ENCODE measurements at regions not wholly inside any gene's neighbourhood (a gene's known extent, or its start where the extent isn't known, plus 50 kb on each side); places are given as distances from the start of the nearest gene placed in this dataset.

- DNase-seq (ENCODE audit: low spot score): no peak
- no peak for TF ChIP-seq CTCF (IDR thresholded peaks at IDR 0.05; ENCODE audit: borderline replicate concordance, control extremely low read depth, extremely low read depth, insufficient read depth, missing control alignments)
- in situ Hi-C loops (cut with MboI; ENCODE audit: low sequenced_read_pairs, unreplicated experiment): no loop called here
These were observed 157.5 kb downstream of the CYP26B1 start for GRCh38 chr2:71990122-71990521.

GRCh38 chr2:71989671-71990070 is 158.0 kb downstream of the CYP26B1 start:
- DNase-seq (ENCODE audit: low spot score): no peak
- in situ Hi-C loops (cut with MboI; ENCODE audit: low sequenced_read_pairs, unreplicated experiment): no loop called here
- TF ChIP-seq CTCF (IDR thresholded peaks at IDR 0.05; ENCODE audit: borderline replicate concordance, control extremely low read depth, extremely low read depth, insufficient read depth, missing control alignments): no peak

GRCh38 chr2:71988170-71988569 is 159.5 kb downstream of the CYP26B1 start:
- no peak for DNase-seq (ENCODE audit: low spot score)
- in situ Hi-C loops (cut with MboI; ENCODE audit: low sequenced_read_pairs, unreplicated experiment): no loop called here
- no peak for TF ChIP-seq CTCF (IDR thresholded peaks at IDR 0.05; ENCODE audit: borderline replicate concordance, control extremely low read depth, extremely low read depth, insufficient read depth, missing control alignments)

GRCh38 chr2:71976685-71977084 is 171.0 kb downstream of the CYP26B1 start:
- in situ Hi-C loops (cut with MboI; ENCODE audit: low sequenced_read_pairs, unreplicated experiment): no loop called here
- no peak for TF ChIP-seq CTCF (IDR thresholded peaks at IDR 0.05; ENCODE audit: borderline replicate concordance, control extremely low read depth, extremely low read depth, insufficient read depth, missing control alignments)
- no peak for DNase-seq (ENCODE audit: low spot score)

- no peak for TF ChIP-seq CTCF (IDR thresholded peaks at IDR 0.05; ENCODE audit: borderline replicate concordance, control extremely low read depth, extremely low read depth, insufficient read depth, missing control alignments)
- in situ Hi-C loops (cut with MboI; ENCODE audit: low sequenced_read_pairs, unreplicated experiment): no loop called here
- no peak for DNase-seq (ENCODE audit: low spot score)
These were observed 172.8 kb downstream of the CYP26B1 start for GRCh38 chr2:71974846-71975245.

- TF ChIP-seq CTCF (IDR thresholded peaks at IDR 0.05; ENCODE audit: borderline replicate concordance, control extremely low read depth, extremely low read depth, insufficient read depth, missing control alignments): no peak
- in situ Hi-C loops (cut with MboI; ENCODE audit: low sequenced_read_pairs, unreplicated experiment): no loop called here
- DNase-seq (ENCODE audit: low spot score): no peak
These were observed 176.2 kb downstream of the CYP26B1 start for GRCh38 chr2:71971493-71971892.

GRCh38 chr2:71965530-71965929 is 182.1 kb downstream of the CYP26B1 start:
- DNase-seq (ENCODE audit: low spot score): no peak
- in situ Hi-C loops (cut with MboI; ENCODE audit: low sequenced_read_pairs, unreplicated experiment): no loop called here
- TF ChIP-seq CTCF (IDR thresholded peaks at IDR 0.05; ENCODE audit: borderline replicate concordance, control extremely low read depth, extremely low read depth, insufficient read depth, missing control alignments): no peak

Measured in GM13976 (cell line).